HG03439 (cell line): ENCODE measurements at regions not wholly inside any gene's neighbourhood (a gene's known extent, or its start where the extent isn't known, plus 50 kb on each side); places are given as distances from the start of the nearest gene placed in this dataset.
"Not testable (repeated sequence)": the region's sequence is repeated elsewhere in the genome, so short reads cannot be mapped to it uniquely, and the experiment has no call there.

Source experiments
- ATAC-seq: cut with Tn5 transposase; IDR thresholded peaks from one replicate; pipeline ENCODE4 v1.9.1; 2021; ENCODE audit warnings: mild to moderate bottlenecking, moderate library complexity; ENCODE audit not compliant: unreplicated experiment

- no peak for ATAC-seq
Measured at GRCh38 chr14:86363576-86363975, 833.6 kb downstream of the FLRT2 start.

GRCh38 chr14:86363047-86363446, 833.1 kb downstream of the FLRT2 start:
- no peak for ATAC-seq

GRCh38 chr14:86357876-86358275, 827.9 kb downstream of the FLRT2 start:
- no peak for ATAC-seq

GRCh38 chr14:86357119-86357518, 827.2 kb downstream of the FLRT2 start:
- no peak for ATAC-seq

GRCh38 chr14:86346818-86347384, 817.0 kb downstream of the FLRT2 start:
- ATAC-seq: no peak

- ATAC-seq: no peak
Measured at GRCh38 chr14:86334355-86334754, 804.4 kb downstream of the FLRT2 start.

- no peak for ATAC-seq
Measured at GRCh38 chr14:86333493-86333892, 803.5 kb downstream of the FLRT2 start.

- ATAC-seq: no peak
Measured at GRCh38 chr14:86331341-86331740, 801.4 kb downstream of the FLRT2 start.

- no peak for ATAC-seq
Measured at GRCh38 chr14:86321151-86321550, 791.2 kb downstream of the FLRT2 start.

- ATAC-seq: not testable (repeated sequence)
Measured at GRCh38 chr14:86312154-86312665, 782.3 kb downstream of the FLRT2 start.

GRCh38 chr14:86311151-86311550, 781.2 kb downstream of the FLRT2 start:
- ATAC-seq: no peak

GRCh38 chr14:86310611-86311010, 780.7 kb downstream of the FLRT2 start:
- no peak for ATAC-seq

GRCh38 chr14:86310148-86310547, 780.2 kb downstream of the FLRT2 start:
- ATAC-seq: no peak

- no peak for ATAC-seq
Measured at GRCh38 chr14:86305058-86305457, 775.1 kb downstream of the FLRT2 start.

- no peak for ATAC-seq
Measured at GRCh38 chr14:86299994-86300393, 770.0 kb downstream of the FLRT2 start.

- no peak for ATAC-seq
Measured at GRCh38 chr14:86296173-86296572, 766.2 kb downstream of the FLRT2 start.

GRCh38 chr14:86288336-86288735, 758.4 kb downstream of the FLRT2 start:
- ATAC-seq: no peak

GRCh38 chr14:86279405-86279804, 749.5 kb downstream of the FLRT2 start:
- ATAC-seq: no peak

- no peak for ATAC-seq
Measured at GRCh38 chr14:86257973-86258372, 728.0 kb downstream of the FLRT2 start.

GRCh38 chr14:86243158-86243557, 713.2 kb downstream of the FLRT2 start:
- no peak for ATAC-seq

- no peak for ATAC-seq
Measured at GRCh38 chr14:86237733-86238132, 707.8 kb downstream of the FLRT2 start.

- ATAC-seq: no peak
Measured at GRCh38 chr14:86221755-86222154, 691.8 kb downstream of the FLRT2 start.

- no peak for ATAC-seq
Measured at GRCh38 chr14:86221000-86221399, 691.1 kb downstream of the FLRT2 start.
